ENCODE measurements at regions not wholly inside any gene's neighbourhood (a gene's known extent, or its start where the extent isn't known, plus 50 kb on each side); places are given as distances from the start of the nearest gene placed in this dataset.

- TF ChIP-seq, protein P1, sequence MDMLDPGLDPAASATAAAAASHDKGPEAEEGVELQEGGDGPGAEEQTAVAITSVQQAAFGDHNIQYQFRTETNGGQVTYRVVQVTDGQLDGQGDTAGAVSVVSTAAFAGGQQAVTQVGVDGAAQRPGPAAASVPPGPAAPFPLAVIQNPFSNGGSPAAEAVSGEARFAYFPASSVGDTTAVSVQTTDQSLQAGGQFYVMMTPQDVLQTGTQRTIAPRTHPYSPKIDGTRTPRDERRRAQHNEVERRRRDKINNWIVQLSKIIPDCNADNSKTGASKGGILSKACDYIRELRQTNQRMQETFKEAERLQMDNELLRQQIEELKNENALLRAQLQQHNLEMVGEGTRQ (IDR thresholded peaks at IDR 0.05; ENCODE audit: low read depth, low read length) = no peak
- TF ChIP-seq, protein P2, sequence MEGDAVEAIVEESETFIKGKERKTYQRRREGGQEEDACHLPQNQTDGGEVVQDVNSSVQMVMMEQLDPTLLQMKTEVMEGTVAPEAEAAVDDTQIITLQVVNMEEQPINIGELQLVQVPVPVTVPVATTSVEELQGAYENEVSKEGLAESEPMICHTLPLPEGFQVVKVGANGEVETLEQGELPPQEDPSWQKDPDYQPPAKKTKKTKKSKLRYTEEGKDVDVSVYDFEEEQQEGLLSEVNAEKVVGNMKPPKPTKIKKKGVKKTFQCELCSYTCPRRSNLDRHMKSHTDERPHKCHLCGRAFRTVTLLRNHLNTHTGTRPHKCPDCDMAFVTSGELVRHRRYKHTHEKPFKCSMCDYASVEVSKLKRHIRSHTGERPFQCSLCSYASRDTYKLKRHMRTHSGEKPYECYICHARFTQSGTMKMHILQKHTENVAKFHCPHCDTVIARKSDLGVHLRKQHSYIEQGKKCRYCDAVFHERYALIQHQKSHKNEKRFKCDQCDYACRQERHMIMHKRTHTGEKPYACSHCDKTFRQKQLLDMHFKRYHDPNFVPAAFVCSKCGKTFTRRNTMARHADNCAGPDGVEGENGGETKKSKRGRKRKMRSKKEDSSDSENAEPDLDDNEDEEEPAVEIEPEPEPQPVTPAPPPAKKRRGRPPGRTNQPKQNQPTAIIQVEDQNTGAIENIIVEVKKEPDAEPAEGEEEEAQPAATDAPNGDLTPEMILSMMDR (conservative IDR thresholded peaks at IDR 0.05; ENCODE audit: low read depth, low read length) = no peak
Observed at GRCh38 chr16:85228970-85229430, 116.7 kb upstream of the CIBAR2 start.

Data from IMR-90 (cell line).